NCI-H510A (cell line): ENCODE measurements at regions not wholly inside any gene's neighbourhood (a gene's known extent, or its start where the extent isn't known, plus 50 kb on each side); places are given as distances from the start of the nearest gene placed in this dataset.

ENCODE experiments used
- DNase-seq: peaks from one replicate; lab custom pipeline; 2025; lab: John Stamatoyannopoulos, UW

DNA sequence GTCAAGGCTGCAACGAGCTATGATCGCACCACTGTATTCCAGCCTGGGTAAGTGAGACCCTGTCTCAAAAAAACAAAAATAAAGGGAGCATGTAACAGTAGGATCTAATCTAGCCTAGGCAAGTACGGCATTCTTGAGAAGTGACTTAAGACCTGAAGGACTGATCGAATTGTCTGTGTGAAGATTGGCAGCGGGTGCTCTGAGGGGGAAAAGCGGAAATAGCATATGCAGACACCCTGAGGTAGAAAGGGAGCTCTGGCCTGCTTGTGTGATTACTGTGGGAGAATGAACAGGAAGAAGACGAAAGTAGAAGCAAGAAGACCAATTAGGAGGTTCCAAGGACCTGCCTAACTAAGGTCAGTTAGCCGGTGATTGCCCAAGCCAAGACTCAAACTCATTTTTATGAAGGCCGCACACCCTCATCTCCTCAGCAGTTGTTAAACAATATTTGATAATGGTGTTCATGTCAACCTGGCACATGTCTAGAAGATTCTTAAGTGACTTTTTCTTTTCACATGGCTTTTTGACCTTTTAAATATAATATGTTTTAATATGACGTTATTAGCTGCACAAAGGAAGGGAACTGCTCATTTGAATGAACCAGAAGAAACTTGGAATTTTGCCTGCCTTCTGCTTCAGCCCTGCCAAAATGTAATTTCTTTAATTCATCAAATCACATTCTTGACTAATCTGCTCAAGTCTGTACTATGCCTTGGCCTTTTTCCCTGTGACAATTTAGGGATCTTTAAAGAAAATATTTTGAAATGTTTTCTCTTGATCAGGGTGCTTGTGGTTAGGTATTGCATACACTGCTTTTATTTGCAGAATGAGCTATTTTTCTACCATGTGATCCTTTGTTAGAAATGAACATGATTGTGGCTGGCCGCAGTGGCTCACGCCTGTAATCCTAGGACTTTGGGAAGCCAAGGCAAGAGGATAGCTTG, 289.2 kb upstream of the DMRT1 start:
- DNase-seq, result no peak

DNA sequence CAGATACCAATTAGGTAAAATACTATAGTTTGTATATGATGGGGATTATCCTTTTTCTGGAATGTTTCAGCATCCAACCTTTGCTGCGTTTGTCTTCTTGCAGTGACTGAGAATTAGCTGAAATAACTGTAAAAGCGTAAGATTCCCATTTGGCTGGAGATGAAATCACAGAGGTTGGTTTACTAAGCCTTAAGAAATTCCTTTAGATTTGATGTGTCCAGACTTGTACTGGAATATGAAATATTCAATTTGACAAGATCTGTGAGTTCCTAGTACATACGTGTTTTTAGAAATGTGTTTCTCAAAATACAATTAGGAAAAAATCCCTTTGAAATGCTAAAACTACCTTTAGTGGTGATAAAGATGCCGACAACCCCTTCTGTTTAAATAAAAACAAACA, 286.0 kb upstream of the DMRT1 start:
- DNase-seq, result no peak

DNA sequence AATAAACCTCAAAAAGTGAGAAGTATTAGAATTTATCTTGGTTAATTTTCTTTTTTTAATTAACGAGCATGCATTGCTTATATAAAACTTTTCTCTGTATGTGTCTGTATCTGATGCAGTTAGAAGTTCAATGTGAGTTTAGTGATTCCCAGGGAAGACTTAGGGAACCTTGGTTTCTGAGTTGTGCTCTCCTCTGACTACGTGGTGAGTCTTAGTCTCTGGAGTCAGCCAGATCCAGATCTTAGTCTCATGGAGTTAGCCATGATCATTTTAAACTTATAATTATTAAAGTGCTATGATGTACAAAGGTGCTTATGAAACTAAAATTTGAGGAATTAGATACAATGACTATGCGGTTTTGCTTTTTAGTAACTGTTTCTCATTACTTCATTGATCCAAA, 285.3 kb upstream of the DMRT1 start:
- DNase-seq, result no peak

DNA sequence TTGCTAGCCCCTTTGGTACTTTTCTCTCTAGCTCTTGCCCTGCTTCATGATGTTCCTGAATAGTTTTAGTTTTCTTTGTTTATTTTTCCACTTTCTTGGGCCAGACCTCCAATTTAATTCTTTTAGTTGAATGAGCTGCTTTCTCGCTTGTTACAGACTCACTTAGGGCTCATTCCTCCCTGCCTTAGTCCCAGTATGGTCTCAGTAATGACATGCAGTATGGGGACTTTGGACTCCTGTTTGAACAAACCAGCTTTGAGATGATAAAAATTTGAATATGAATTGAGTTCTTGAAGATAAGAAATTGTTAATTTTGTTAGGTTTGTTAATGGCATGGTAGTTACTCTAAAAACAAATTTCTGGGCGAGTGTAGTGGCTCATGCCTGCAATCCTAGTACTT, 284.8 kb upstream of the DMRT1 start:
- DNase-seq, result no peak

DNA sequence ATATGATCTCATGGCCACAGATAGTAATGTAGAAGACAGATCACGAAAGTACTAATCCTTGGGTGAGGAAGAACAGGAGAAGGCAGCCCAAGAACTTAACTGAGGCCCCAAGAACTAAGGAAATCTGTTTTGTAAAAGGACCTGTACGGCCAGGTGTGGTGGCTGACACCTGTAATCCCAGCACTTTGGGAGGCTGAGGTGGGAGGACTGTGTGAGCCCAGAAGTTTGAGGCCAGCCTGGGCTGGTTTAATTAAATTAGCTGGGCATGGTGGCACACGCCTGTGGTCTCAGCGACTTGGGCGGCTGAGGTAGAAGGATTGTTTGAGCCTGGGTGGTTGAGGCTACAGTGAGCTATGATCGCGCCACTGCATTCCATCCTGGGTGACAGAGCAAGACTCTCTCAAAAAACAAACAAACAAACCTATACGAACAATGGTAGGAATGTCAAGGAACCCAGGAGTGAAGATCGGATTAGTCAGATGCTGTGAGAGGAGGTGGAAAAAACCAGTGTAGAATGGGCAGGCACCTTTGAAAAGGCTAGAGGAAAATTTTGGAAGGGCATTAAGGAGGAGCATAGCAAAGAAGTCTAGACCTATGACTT, 283.8 kb upstream of the DMRT1 start:
- no peak for DNase-seq

DNA sequence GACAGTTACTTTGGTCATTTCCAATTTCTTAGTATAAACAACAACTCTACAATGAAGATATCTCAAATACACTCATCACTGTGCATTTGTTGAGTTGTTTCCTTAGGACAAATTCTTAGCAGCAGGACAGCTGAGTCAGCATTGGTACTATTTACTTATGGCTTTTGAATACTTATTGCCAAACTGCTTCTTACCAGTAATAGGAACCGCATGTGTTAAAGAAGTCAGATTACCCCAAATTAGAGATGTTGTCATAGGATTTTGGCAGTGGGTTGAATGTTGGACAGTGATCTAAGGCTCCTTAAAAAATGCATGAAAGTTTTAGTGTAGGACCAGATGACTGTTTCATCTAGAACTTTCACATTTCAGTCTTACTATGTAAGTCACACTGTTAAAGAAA, 280.1 kb upstream of the DMRT1 start:
- no peak for DNase-seq

DNA sequence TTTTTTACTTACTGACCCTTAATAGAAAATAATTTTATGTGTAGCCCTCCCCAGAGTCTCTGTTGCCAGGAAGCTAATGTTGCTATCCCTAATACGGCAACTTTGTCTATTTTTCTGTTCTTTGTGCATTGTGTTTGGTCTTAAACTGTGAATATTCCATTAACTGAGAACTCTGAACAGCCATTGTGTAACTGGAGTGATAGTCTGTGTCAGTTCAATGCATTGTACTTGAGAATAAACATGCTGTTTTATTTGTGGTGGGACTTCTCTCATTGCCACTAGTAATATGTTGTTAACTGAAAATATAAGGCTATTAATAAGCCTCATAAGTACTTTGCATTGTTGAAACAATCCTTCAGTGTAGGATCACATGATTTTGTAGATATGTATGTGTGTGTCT, 278.3 kb upstream of the DMRT1 start:
- no peak for DNase-seq

DNA sequence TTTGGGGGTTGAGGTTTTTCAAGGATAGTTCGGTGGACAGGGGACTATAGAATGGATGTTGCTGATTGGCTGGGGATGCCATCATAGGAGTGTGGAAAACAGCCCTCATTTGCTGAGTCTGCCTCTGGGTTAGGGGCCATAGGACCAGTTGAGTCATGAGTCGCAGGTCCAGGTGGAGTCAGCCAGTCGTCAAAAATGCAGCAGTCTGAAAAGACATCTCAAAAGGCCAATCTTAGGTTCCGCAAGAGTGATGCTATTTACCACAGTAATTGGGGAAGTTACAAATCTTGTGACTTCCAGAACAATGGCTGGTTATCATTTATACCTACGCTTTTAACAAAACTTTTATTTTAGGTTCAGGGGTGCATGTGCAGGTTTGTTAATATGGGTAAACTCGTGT, 276.0 kb upstream of the DMRT1 start:
- no peak for DNase-seq

DNA sequence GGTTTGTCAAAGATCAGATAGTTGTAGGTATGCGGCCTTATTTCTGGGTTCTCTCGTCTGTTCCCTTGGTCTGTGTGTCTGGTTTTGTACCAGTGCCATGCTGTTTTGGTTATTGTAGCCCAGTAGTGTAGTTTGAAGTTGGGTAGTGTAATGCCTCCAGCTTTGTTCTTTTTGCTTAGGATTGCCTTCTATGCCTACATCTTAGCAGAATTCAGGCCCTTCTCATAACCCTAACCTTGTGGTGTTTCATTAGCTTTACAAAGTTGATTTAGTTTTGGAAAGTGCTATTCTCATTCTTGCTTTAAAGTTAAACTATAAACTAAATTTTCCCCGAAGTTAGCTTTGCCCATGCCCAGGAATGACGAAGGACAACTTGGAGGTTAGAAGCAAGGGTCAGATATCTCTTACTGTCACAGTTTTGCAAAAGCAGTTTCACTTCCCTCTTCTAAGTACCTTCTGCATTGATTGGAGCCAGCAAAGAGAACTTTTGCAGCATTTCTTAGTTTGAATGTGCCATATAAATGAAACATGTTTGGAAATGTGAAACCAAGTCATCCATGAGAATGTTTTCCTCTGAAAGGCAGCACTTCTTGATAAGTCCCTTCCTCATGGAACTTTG, 274.3 kb upstream of the DMRT1 start:
- DNase-seq, result no peak

DNA sequence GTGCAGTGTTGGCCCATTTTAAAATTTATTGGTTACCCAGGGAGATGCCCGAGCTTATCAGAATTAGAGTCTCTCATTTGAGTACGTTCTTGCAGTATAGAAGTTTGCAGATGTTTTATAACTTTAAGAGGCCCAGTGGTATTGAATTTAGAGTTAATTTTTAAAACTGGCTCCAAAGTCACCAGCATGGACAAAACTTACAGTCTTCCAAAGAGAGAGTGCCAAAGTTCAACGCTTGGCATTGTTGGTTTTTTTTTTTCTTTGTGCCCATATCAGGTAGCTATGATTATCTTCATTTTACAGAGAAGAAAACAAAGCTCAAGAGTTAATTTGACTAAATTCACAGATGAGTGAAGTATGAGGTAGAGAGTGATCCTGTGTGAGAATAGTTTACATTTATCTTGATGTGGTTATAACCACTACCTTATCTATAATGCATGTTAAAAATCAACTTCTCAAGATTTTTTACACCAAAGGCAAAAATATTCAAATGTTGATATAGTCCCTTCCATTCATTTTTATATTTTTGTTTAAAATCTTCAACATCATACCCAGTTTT, 273.7 kb upstream of the DMRT1 start:
- no peak for DNase-seq

DNA sequence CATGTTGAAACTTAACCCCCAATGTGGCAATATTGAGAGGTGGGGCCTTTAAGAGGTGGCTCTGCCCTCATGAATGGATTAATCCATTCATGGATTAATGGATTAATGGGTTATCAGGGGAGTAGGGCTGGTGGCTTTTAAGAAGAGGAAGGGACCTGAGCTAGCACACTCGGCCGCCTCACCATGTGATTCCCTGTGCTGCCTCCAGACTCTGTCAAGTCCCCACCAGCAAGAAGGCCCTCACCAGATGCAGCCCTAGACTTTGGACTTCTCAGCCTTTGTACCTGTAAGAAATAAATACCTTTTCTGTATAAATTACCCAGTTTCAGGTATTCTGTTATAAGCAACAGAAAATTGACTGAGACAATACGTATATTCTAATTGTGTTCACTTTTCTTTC, 272.2 kb upstream of the DMRT1 start:
- no peak for DNase-seq

DNA sequence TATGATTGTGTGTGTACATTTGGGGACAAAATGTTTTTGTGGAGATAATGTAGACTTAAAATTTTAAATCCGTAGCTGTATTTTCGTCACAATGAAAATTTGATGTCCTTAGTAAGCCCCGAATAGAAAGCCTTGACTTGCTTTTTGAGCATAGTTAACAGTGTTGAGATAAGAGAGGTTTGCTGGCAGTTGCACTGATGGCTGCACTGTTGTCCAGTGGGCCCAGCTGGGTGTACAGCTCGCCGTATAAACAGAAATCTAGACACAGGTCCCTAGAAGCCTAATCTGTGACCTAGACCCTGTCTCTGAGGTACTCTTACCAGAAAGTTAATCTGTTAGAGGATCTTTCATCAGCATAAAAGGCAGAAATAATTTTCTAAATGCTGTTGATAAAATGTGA, 271.3 kb upstream of the DMRT1 start:
- no peak for DNase-seq

DNA sequence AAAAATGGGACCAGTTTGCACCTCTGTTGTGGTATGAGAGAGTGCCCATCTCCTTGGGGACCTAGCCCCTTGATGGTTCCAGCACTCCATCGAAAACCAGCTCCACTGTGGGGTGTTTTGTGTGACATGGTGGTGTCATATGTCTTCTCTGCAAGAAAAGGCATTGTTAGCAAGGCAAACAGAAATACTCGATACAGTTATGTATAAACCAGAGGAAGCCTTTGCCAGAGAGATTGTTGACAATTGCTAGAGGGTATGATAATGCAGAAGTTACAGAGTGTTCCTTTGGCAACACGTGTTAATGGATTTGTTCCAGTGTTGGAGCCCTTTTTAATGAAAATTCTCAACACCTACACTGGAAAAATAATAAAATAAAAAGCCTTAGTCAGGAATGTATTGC, 270.4 kb upstream of the DMRT1 start:
- DNase-seq, result no peak

DNA sequence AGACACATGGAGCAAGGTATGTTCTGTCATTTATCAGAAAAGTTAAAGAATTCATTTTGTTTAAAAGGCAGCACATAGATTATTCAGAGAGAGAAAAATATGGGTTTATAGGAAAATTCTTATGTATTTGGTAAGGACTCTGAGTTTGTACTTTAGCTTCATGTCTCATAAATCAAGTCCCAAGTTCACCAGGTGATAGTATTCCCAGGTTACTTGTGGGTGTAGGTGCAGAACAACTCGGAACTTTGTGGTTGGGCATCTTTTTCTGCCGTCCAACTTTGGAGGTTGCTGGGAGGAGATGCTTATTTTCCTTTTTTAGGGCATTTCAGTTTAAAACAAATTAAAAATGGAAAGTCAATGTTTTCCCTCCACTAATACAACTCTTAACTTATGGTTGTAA, 269.8 kb upstream of the DMRT1 start:
- no peak for DNase-seq

DNA sequence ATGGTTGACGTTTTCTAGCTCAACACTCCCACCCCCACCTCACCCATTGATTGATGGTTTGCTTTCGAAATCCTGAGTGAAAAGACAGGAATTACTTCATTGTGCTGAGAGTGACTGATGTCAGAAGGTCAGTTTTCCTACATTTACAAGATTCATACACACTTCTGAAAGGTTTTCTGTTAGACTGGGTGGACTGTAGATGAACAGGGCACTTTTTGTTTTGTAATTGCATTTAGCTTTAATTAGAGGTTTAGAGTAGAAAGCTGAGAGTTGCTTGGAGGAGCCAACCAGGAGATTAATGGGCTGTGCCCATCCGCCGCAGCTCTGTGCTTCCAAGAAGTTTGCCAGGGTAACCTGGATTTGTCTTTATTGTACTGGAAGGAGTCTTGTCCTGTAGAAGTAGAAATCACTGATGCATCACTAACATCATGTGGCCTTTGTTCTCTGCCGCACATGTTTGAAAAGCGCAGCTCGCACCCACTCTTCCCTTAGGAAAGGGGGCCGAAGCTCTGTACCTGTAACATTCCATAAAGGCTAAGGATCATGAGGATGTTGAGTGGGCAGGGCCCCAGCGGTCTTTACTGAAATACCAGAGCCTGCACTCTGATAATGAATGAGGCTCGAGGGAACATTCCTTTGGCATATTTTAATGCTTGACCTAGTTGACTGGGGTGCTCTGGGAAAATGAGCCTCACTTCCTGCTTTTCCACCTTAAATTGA, 267.6 kb upstream of the DMRT1 start:
- no peak for DNase-seq

DNA sequence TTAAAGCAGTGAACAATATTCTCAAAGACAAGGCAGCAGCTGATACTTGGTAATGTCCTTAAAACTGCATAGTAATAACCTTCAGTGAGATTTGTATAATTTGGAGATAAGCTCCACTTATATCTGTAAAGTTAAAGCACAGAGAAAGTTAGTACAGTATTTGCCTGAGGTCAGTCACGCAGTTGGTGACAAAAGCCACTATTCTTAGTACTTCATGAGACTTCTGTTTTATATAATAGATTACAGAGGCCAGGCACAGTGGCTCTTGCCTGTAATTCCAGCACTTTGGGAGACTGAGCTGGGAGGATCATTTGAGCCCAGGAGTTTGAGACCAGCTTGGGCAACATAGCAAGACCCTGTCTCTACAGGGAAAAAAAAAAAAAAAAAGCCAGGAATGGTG, 266.4 kb upstream of the DMRT1 start:
- DNase-seq, result no peak

DNA sequence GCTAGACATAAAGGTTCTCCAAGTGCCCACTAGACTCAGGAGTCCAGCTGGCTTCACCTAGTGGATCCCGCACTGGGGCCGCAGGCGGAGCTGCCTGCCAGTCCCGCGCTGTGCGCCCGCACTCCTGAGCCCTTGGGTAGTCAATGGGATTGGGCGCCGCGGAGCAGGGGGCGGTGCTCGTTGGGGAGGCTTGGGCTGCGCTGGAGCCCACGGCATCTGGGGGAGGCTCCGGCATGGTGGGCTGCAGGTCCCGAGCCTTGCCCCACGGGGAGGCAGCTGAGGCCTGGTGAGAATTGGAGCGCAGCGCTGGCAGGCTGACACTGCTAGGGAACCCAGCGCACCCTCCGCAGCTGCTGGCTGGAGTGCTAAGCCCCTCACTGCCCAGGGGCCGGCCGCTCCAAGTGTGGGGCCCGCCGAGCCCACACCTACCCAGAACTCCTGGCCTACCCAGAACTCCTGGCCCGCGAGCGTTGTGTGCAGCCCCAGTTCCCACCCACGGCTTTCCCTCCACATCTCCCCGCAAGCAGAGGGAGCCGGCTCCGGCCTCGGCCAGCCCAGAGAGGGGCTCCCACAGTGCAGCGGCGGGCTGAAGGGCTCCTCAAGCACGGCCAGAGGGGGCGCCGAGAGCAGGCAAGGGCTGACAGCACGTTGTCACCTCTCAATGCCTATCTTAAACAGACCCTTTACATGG, 260.7 kb upstream of the DMRT1 start:
- no peak for DNase-seq

DNA sequence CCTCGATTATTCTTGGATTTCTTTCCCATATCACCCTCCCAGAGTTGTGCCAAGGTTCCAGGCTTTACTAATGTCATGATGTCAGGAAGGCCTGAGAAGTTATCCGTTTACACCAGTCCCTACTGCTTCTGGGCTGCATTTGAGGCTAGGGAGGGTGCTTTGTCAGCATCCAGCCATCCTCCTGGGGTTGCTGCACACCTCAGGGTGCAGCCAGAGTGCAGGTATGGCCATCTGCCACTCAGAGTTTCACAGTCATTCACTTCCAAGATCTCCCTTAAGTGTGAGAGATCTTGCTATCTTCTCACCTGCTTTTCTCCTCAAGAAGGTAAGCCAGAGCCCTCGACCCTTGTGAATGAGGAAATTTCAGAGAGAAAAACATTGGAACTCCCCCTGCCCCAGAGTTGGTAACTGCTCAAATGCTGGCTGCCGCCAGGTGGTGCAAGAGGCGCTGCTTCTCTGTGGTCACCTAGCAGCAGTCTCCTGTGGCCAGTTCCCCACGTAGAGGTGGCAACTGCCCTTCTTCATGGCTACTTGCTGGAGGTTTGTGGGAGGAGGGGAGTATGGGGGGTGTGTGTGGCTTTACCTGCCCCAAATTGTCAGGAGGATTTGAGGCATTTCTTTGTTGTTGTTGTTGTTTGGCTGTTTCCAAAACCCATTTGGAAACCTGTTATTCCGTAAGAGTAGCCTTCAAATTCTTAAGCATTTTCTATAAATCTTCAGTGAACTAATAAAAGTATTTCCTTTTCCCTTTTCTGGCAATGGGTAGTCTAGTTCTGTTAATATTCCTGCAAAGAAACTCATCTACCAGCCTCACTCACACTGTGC, 259.6 kb upstream of the DMRT1 start:
- DNase-seq, result no peak

DNA sequence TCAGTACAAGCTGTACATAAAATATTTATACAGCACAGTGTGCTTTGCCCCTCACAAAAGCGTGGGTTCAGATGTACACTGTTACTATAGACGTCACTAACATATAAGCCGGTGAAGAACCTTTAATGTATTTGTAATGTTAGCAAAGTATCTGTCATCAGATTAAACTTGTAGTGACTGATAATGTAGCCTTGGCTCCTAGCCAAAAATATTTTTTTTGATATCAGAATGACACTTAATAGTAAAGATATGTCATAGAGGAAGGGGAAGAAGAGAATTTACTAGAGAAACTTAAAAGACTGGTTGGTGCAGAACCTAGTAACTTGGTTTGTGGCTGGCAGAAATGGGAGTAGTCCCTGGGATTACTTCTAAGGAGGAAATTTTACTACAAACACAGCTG, 258.7 kb upstream of the DMRT1 start:
- no peak for DNase-seq

DNA sequence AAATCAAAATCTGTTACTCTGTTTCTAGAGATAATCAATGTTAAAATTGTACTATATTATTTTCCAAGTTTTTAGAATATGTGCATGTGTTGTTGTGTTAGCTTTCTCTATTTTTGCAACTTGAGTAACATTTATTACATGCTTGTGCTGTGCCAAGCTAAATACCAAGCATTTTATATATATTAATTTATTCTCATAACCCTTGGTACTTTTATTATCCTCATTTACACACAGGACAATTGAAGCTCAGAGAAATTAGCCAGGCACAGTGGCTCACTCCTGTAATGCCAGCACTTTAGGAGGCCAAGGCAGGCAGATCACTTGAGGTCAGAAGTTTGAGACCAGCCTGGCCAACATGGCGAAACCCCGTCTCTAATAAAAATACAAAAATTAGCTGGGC, 254.0 kb upstream of the DMRT1 start:
- no peak for DNase-seq

DNA sequence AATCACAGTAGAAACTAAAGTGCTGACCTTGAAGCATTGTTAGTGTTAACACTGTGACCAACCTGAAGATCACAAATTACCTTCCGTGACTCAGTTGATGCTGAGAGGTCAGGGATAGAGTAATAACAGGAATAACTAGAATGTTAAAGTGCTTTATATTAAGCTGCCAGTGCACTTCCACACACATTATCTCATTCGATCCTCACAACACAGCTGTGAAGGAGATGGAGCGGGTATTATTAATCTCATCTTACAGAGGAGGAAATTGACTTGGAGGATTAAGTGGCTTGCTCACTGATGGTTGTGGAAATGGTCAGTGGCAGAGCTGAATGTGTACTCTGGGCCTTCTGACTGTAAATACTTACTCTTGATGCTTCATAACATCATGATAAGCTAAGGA, 252.5 kb upstream of the DMRT1 start:
- DNase-seq, result no peak
